GM23338 (cell line): ENCODE measurements at regions not wholly inside any gene's neighbourhood (a gene's known extent, or its start where the extent isn't known, plus 50 kb on each side); places are given as distances from the start of the nearest gene placed in this dataset.

Experiments used
- ATAC-seq: fragments of 200-7000 bp; cut with Tn5 transposase; 3 replicates; pipeline ENCODE4 v1.9.1; 2020
- DNase-seq: peaks from one replicate; pipeline ENCODE4 v3.0.0-alpha.2; 2015; ENCODE audit warnings: low spot score
- H2AFZ ChIP-seq: fragments of 200-600 bp; sonication (generic); 2 replicates; pipeline ENCODE4 v1.8.0; 2016; ENCODE audit warnings: antibody characterized with exemption, mild to moderate bottlenecking, moderate library complexity
- H3F3A ChIP-seq: fragments of 200-600 bp; sonication (generic); replicated peaks from 2 replicates; pipeline ENCODE4 v1.8.0; 2017; ENCODE audit warnings: antibody characterized with exemption, mixed run types, low read depth
- H3K27ac ChIP-seq: fragments of 200-600 bp; sonication (generic); 2 replicates; pipeline ENCODE4 v1.6.1; 2016; ENCODE audit warnings: low read depth
- H3K27me3 ChIP-seq: fragments of 200-600 bp; sonication (generic); 2 replicates; pipeline ENCODE4 v1.8.0; 2016; ENCODE audit warnings: mild to moderate bottlenecking, mixed run types, moderate library complexity; ENCODE audit not compliant: insufficient read depth
- H3K36me3 ChIP-seq: fragments of 200-600 bp; sonication (generic); 2 replicates; pipeline ENCODE4 v1.8.0; 2016; ENCODE audit warnings: mild to moderate bottlenecking; ENCODE audit not compliant: insufficient read depth
- H3K4me1 ChIP-seq: fragments of 200-600 bp; sonication (generic); 2 replicates; pipeline ENCODE4 v1.8.0; 2016; ENCODE audit warnings: mild to moderate bottlenecking, moderate library complexity; ENCODE audit not compliant: insufficient read depth
- H3K4me2 ChIP-seq: fragments of 200-600 bp; sonication (generic); 2 replicates; pipeline ENCODE4 v1.7.1; 2017; ENCODE audit warnings: mixed run types
- H3K4me3 ChIP-seq: fragments of 200-600 bp; sonication (generic); 2 replicates; pipeline ENCODE4 v1.6.1; 2016; ENCODE audit warnings: mixed run types
- H3K79me2 ChIP-seq: fragments of 200-600 bp; sonication (generic); replicated peaks from 2 replicates; pipeline ENCODE4 v1.8.0; 2017; ENCODE audit warnings: mild to moderate bottlenecking; ENCODE audit not compliant: insufficient read depth
- H3K9me2 ChIP-seq: fragments of 200-600 bp; sonication (generic); 2 replicates; pipeline ENCODE4 v1.8.0; 2017; ENCODE audit not compliant: insufficient read depth
- H4K20me1 ChIP-seq: fragments of 200-600 bp; sonication (generic); replicated peaks from 2 replicates; pipeline ENCODE4 v1.8.0; 2017; ENCODE audit warnings: mild to moderate bottlenecking; ENCODE audit not compliant: insufficient read depth
- H3K27ac Mint-ChIP-seq: 2 replicates; pipeline ENCODE4 v1.8.0; 2020; ENCODE audit warnings: inconsistent platforms, mild to moderate bottlenecking, moderate library complexity, mixed read lengths
- H3K27me3 Mint-ChIP-seq: 3 replicates; pipeline ENCODE4 v1.8.0; 2022; ENCODE audit warnings: low read depth, mild to moderate bottlenecking, moderate library complexity, mixed read lengths, inconsistent platforms; ENCODE audit not compliant: insufficient read depth, poor library complexity
- H3K36me3 Mint-ChIP-seq: 3 replicates; pipeline ENCODE4 v1.8.0; 2021; ENCODE audit warnings: low read depth, mild to moderate bottlenecking, inconsistent platforms, moderate library complexity, mixed read lengths
- H3K4me1 Mint-ChIP-seq: 3 replicates; pipeline ENCODE4 v1.8.0; 2020; ENCODE audit warnings: mild to moderate bottlenecking, inconsistent platforms, mixed read lengths
- H3K4me3 Mint-ChIP-seq: 3 replicates; pipeline ENCODE4 v1.8.0; 2021; ENCODE audit warnings: moderate library complexity, mild to moderate bottlenecking, inconsistent platforms, mixed read lengths
- H3K9me3 Mint-ChIP-seq: 3 replicates; pipeline ENCODE4 v1.8.0; 2020; ENCODE audit warnings: moderate library complexity, mild to moderate bottlenecking, inconsistent platforms, mixed read lengths
- EZH2 ChIP-seq: fragments of 200-600 bp; sonication (generic); IDR thresholded peaks from one replicate; pipeline ENCODE4 v1.8.0; 2017; ENCODE audit warnings: antibody characterized with exemption, mild to moderate bottlenecking, low read depth; ENCODE audit not compliant: unreplicated experiment
- EZH2phosphoT487 ChIP-seq: fragments of 200-600 bp; sonication (generic); IDR thresholded peaks from one replicate; pipeline ENCODE4 v1.8.1; 2018; ENCODE audit warnings: antibody characterized with exemption; ENCODE audit not compliant: unreplicated experiment
- JUNB ChIP-seq: IDR thresholded peaks from one replicate; pipeline ENCODE4 v1.6.1; 2016; ENCODE audit warnings: antibody characterized with exemption; ENCODE audit not compliant: unreplicated experiment
- NANOG ChIP-seq: IDR thresholded peaks from 2 replicates; pipeline ENCODE4 v1.6.1; 2016; ENCODE audit warnings: antibody characterized with exemption, borderline replicate concordance
- POLR2AphosphoS5 ChIP-seq: IDR thresholded peaks from 2 replicates; pipeline ENCODE4 v1.6.1; 2016; ENCODE audit warnings: antibody characterized with exemption, low read depth
- STAT1 ChIP-seq: IDR thresholded peaks from one replicate; pipeline ENCODE4 v1.6.1; 2016; ENCODE audit warnings: antibody characterized with exemption; ENCODE audit not compliant: unreplicated experiment
- ZNF114 ChIP-seq: fragments of 250-450 bp; sonication (Bioruptor Pico); IDR thresholded peaks from 2 replicates; pipeline ENCODE4 v1.5.0; 2020; ENCODE audit warnings: mild to moderate bottlenecking, moderate library complexity
- ZNF331 ChIP-seq: fragments of 250-450 bp; sonication (Bioruptor Pico); IDR thresholded peaks from 2 replicates; pipeline ENCODE4 v1.5.0; 2020; ENCODE audit warnings: low read depth, mild to moderate bottlenecking, moderate library complexity
- TF ChIP-seq, protein P1 (sequence below): fragments of 250-450 bp; sonication (Bioruptor Pico); IDR thresholded peaks from 2 replicates; pipeline ENCODE4 v1.5.0; 2020; ENCODE audit warnings: mild to moderate bottlenecking, moderate library complexity
- TF ChIP-seq, protein P2 (sequence below): IDR thresholded peaks from one replicate; pipeline ENCODE4 v1.6.1; 2018; ENCODE audit warnings: antibody characterized with exemption; ENCODE audit not compliant: unreplicated experiment
- TF ChIP-seq, protein P3 (sequence below), 2 experiments: fragments of 200-600 bp in 1 of 2; sonication (generic) in 1 of 2; conservative IDR thresholded peaks; 2 replicates each; pipeline versions ENCODE4 v1.5.1 to v1.6.1; 2016 to 2017; ENCODE audit warnings: antibody characterized with exemption in 2 of 2, low read depth in 2 of 2, mild to moderate bottlenecking in 2 of 2, moderate library complexity in 1 of 2

DNA sequence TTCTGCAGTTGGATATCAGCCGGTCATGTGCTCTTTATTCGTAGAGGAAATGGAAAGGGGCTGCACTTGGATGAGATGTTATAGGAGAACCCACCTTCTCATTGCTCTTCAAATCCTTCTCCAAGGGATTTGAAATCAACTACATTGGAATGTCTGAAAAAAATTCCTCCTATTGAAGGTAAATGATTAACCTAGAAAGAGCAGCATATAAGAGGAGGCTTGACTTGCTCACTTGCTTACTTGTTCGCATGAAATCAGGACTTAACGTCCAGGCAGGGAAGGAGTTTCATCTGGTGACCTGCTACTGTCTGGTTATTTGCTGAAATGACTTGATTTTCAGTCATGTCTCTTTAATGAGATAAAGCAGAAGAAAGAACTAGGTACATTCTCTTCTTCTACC, 338.4 kb upstream of the NOCT start:
- Mint-ChIP-seq H3K27ac (no peak overlapping the region), H3K4me3 (no peak overlapping the region), H3K27me3 (peaks cover 2% of the 10 kb centered on the region), H3K36me3 (no peaks in the 10 kb centered on the region), H3K4me1 (peaks cover 23% of the 10 kb centered on the region), H3K9me3 (no peaks in the 10 kb centered on the region)
- no peak for ATAC-seq
- Histone ChIP-seq H3K4me2 (no peak overlapping the region), H2AFZ (no peak overlapping the region), H3K4me3 (no peak overlapping the region), H3K79me2 (no peaks in the 10 kb centered on the region), H3K36me3 (no peaks in the 10 kb centered on the region), H3F3A (no peaks in the 10 kb centered on the region), H3K27me3 (no peaks in the 10 kb centered on the region), H4K20me1 (no peaks in the 10 kb centered on the region), H3K9me2 (0 out of 2 replicates have a peak, but pooled peaks cover 7% of the 10 kb centered on the region), H3K4me1 (peaks cover 25% of the 10 kb centered on the region), H3K27ac (no peak overlapping the region)
- no peak for TF ChIP-seq POLR2AphosphoS5
- TF ChIP-seq ZNF114: no peak
- TF ChIP-seq EZH2: no peak
- no peak for TF ChIP-seq ZNF331 (CRISPR knock-in tag)
- no peak for DNase-seq

DNA sequence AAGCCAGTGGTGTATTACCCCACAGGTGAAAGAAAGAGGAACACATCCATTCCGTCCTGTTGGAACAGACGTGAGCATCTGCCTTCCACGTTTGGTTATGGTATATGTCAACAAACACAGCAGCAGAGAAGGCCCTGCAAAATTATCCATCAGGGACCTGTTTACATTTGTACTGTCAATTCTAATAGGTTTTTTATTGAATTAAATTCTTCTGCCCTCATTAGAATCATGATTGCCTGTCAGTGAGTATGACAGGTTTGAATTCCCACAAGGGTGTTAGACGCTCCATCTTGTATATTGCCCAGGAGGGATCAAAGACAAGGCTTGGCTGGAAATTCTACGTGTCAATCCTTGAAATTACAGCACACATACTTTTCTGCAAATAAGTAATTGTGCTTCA, 339.9 kb upstream of the NOCT start:
- no peak for ATAC-seq
- Histone ChIP-seq H3K36me3 (no peaks in the 10 kb centered on the region), H3K4me1 (peaks cover 23% of the 10 kb centered on the region), H3K4me2 (no peak overlapping the region), H3K9me2 (0 out of 2 replicates have a peak, but pooled peaks cover 7% of the 10 kb centered on the region), H4K20me1 (no peaks in the 10 kb centered on the region), H3K27ac (no peak overlapping the region), H3F3A (no peaks in the 10 kb centered on the region), H3K4me3 (no peak overlapping the region), H2AFZ (no peak overlapping the region), H3K27me3 (no peaks in the 10 kb centered on the region), H3K79me2 (no peaks in the 10 kb centered on the region)
- Mint-ChIP-seq H3K36me3 (no peaks in the 10 kb centered on the region), H3K4me3 (no peak overlapping the region), H3K9me3 (no peaks in the 10 kb centered on the region), H3K27me3 (peaks cover 2% of the 10 kb centered on the region), H3K27ac (peak overlapping the region; percentile 11; the same call in 1 of the 2 replicates), H3K4me1 (peaks cover 15% of the 10 kb centered on the region; the same call in 2 of the 3 replicates)
- no peak for DNase-seq
- TF ChIP-seq POLR2AphosphoS5: no peak
- no peak for TF ChIP-seq STAT1
- TF ChIP-seq, protein P1, sequence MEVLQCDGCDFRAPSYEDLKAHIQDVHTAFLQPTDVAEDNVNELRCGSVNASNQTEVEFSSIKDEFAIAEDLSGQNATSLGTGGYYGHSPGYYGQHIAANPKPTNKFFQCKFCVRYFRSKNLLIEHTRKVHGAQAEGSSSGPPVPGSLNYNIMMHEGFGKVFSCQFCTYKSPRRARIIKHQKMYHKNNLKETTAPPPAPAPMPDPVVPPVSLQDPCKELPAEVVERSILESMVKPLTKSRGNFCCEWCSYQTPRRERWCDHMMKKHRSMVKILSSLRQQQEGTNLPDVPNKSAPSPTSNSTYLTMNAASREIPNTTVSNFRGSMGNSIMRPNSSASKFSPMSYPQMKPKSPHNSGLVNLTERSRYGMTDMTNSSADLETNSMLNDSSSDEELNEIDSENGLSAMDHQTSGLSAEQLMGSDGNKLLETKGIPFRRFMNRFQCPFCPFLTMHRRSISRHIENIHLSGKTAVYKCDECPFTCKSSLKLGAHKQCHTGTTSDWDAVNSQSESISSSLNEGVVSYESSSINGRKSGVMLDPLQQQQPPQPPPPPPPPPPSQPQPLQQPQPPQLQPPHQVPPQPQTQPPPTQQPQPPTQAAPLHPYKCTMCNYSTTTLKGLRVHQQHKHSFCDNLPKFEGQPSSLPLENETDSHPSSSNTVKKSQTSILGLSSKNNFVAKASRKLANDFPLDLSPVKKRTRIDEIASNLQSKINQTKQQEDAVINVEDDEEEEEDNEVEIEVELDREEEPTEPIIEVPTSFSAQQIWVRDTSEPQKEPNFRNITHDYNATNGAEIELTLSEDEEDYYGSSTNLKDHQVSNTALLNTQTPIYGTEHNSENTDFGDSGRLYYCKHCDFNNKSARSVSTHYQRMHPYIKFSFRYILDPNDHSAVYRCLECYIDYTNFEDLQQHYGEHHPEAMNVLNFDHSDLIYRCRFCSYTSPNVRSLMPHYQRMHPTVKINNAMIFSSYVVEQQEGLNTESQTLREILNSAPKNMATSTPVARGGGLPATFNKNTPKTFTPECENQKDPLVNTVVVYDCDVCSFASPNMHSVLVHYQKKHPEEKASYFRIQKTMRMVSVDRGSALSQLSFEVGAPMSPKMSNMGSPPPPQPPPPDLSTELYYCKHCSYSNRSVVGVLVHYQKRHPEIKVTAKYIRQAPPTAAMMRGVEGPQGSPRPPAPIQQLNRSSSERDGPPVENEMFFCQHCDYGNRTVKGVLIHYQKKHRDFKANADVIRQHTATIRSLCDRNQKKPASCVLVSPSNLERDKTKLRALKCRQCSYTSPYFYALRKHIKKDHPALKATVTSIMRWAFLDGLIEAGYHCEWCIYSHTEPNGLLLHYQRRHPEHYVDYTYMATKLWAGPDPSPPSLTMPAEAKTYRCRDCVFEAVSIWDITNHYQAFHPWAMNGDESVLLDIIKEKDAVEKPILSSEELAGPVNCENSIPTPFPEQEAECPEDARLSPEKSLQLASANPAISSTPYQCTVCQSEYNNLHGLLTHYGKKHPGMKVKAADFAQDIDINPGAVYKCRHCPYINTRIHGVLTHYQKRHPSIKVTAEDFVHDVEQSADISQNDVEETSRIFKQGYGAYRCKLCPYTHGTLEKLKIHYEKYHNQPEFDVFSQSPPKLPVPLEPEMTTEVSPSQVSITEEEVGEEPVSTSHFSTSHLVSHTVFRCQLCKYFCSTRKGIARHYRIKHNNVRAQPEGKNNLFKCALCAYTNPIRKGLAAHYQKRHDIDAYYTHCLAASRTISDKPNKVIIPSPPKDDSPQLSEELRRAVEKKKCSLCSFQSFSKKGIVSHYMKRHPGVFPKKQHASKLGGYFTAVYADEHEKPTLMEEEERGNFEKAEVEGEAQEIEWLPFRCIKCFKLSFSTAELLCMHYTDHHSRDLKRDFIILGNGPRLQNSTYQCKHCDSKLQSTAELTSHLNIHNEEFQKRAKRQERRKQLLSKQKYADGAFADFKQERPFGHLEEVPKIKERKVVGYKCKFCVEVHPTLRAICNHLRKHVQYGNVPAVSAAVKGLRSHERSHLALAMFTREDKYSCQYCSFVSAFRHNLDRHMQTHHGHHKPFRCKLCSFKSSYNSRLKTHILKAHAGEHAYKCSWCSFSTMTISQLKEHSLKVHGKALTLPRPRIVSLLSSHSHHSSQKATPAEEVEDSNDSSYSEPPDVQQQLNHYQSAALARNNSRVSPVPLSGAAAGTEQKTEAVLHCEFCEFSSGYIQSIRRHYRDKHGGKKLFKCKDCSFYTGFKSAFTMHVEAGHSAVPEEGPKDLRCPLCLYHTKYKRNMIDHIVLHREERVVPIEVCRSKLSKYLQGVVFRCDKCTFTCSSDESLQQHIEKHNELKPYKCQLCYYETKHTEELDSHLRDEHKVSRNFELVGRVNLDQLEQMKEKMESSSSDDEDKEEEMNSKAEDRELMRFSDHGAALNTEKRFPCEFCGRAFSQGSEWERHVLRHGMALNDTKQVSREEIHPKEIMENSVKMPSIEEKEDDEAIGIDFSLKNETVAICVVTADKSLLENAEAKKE (CRISPR knock-in tag): no peak
- TF ChIP-seq ZNF114: no peak
- no peak for TF ChIP-seq ZNF331 (CRISPR knock-in tag)
- no peak for TF ChIP-seq EZH2phosphoT487
- TF ChIP-seq JUNB: no peak
- no peak for TF ChIP-seq EZH2
- no peak for TF ChIP-seq NANOG
- TF ChIP-seq, protein P2, sequence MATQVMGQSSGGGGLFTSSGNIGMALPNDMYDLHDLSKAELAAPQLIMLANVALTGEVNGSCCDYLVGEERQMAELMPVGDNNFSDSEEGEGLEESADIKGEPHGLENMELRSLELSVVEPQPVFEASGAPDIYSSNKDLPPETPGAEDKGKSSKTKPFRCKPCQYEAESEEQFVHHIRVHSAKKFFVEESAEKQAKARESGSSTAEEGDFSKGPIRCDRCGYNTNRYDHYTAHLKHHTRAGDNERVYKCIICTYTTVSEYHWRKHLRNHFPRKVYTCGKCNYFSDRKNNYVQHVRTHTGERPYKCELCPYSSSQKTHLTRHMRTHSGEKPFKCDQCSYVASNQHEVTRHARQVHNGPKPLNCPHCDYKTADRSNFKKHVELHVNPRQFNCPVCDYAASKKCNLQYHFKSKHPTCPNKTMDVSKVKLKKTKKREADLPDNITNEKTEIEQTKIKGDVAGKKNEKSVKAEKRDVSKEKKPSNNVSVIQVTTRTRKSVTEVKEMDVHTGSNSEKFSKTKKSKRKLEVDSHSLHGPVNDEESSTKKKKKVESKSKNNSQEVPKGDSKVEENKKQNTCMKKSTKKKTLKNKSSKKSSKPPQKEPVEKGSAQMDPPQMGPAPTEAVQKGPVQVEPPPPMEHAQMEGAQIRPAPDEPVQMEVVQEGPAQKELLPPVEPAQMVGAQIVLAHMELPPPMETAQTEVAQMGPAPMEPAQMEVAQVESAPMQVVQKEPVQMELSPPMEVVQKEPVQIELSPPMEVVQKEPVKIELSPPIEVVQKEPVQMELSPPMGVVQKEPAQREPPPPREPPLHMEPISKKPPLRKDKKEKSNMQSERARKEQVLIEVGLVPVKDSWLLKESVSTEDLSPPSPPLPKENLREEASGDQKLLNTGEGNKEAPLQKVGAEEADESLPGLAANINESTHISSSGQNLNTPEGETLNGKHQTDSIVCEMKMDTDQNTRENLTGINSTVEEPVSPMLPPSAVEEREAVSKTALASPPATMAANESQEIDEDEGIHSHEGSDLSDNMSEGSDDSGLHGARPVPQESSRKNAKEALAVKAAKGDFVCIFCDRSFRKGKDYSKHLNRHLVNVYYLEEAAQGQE: no peak
- TF ChIP-seq, protein P3, sequence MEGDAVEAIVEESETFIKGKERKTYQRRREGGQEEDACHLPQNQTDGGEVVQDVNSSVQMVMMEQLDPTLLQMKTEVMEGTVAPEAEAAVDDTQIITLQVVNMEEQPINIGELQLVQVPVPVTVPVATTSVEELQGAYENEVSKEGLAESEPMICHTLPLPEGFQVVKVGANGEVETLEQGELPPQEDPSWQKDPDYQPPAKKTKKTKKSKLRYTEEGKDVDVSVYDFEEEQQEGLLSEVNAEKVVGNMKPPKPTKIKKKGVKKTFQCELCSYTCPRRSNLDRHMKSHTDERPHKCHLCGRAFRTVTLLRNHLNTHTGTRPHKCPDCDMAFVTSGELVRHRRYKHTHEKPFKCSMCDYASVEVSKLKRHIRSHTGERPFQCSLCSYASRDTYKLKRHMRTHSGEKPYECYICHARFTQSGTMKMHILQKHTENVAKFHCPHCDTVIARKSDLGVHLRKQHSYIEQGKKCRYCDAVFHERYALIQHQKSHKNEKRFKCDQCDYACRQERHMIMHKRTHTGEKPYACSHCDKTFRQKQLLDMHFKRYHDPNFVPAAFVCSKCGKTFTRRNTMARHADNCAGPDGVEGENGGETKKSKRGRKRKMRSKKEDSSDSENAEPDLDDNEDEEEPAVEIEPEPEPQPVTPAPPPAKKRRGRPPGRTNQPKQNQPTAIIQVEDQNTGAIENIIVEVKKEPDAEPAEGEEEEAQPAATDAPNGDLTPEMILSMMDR (conservative IDR thresholded peaks at IDR 0.05; ENCODE audit: low read depth in 2 of 2): no peak
